Mucosa of descending colon (tissue), 3 donors: ENCODE measurements at regions not wholly inside any gene's neighbourhood (a gene's known extent, or its start where the extent isn't known, plus 50 kb on each side); places are given as distances from the start of the nearest gene placed in this dataset.

Experiments
- ATAC-seq: fragments of 200-7000 bp; cut with Tn5 transposase; one replicate; pipeline ENCODE4 v1.9.1; 2020; ENCODE audit warnings: mild to moderate bottlenecking, moderate library complexity
- DNase-seq, 3 donors: peaks; one replicate each; pipeline ENCODE4 v3.0.0-alpha.2; 2020
- H3K36me3 ChIP-seq: fragments of 200-600 bp; one replicate; pipeline ENCODE4 v1.8.0; 2021; ENCODE audit warnings: low read depth, mild to moderate bottlenecking
- H3K4me1 ChIP-seq: fragments of 200-600 bp; one replicate; pipeline ENCODE4 v1.8.0; 2021; ENCODE audit warnings: low read depth, mild to moderate bottlenecking
- H3K4me3 ChIP-seq: fragments of 200-600 bp; one replicate; pipeline ENCODE4 v1.8.0; 2021; ENCODE audit warnings: mild to moderate bottlenecking
- H3K9me3 ChIP-seq: fragments of 200-600 bp; one replicate; pipeline ENCODE4 v1.8.0; 2021; ENCODE audit warnings: mild to moderate bottlenecking
- CTCF ChIP-seq: fragments of 200-600 bp; IDR thresholded peaks from one replicate; pipeline ENCODE4 v1.8.0; 2022; ENCODE audit warnings: antibody characterized with exemption, mild to moderate bottlenecking
- intact Hi-C, 2 donors: fragments of 100-400 bp; cut with DNase I in 1 of 2; cut with micrococcal nuclease in 1 of 2; formaldehyde crosslinking; loops; one replicate each; pipeline versions ENCODE4 v1.11.0 to v1.11.1; 2022; cut with DNase I, micrococcal nuclease
- donor health status: DM: no; HTN: no; CAD: no; lungs with moderate emphysema.
- donor health status: DM: no; HTN: no; CAD: no.
- donor health status: DM: no; HTN: yes; CAD: no.

DNA sequence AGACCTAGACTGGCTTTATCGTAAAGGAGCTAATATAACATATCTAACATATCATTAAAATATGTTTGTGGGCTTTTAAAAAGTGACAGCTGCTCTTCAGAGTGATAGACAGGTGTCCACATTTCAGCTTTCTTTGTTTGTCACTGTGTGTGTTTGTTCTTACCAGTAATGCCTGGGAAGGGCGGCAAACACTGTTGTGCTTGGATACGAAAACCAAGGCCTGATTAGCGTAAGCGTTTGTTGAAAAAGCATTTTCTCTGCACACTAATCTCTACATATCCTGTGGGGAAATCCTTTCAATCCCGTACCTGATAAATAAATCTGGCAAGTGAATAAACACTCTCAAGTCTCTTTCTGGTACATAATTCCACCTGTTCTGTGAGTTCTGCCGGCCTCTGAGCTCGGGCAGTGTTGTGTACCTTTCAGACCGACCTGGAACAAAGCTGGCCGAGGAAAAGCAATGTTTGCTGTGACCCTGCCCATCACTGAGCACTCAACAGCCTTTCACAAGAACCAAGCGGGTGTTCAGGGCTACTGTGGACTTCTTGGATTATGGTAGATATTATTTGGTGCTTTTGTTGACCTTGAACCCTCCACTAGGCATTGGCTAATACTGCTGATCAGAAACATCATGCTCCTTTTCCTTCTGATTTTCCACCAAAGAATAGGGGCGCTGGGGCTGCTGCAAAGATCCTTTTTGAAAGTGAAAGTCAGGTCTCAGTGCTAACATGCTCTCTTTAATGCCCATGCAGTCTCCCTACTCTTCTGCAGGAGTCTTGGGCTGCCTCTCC, 100.4 kb downstream of the CD83 start:
- TF ChIP-seq CTCF: no peak
- no peaks in the 10 kb centered on the region for H3K36me3 ChIP-seq
- H3K4me1 ChIP-seq: no peaks in the 10 kb centered on the region
- H3K4me3 ChIP-seq: no peak overlapping the region
- no peaks in the 10 kb centered on the region for H3K9me3 ChIP-seq
- intact Hi-C loops: no loop called here
- ATAC-seq (peak; percentile 87), DNase-seq (peak in 2 of 3 donors; percentile 34 to 35)

GRCh38 chr6:14218519-14218800, 100.9 kb downstream of the CD83 start:
- Histone ChIP-seq H3K36me3 (no peaks in the 10 kb centered on the region), H3K9me3 (no peaks in the 10 kb centered on the region), H3K4me1 (no peaks in the 10 kb centered on the region), H3K4me3 (no peak overlapping the region)
- no peak for TF ChIP-seq CTCF
- DNase-seq (no peak), ATAC-seq (no peak)
- intact Hi-C loops: no loop called here

GRCh38 chr6:14221564-14222279, 104.2 kb downstream of the CD83 start:
- intact Hi-C loops: no loop called here
- Histone ChIP-seq H3K9me3 (no peaks in the 10 kb centered on the region), H3K4me1 (no peaks in the 10 kb centered on the region), H3K36me3 (no peaks in the 10 kb centered on the region), H3K4me3 (no peak overlapping the region)
- ATAC-seq (no peak), DNase-seq (no peak)
- no peak for TF ChIP-seq CTCF

GRCh38 chr6:14222956-14223355, 105.4 kb downstream of the CD83 start:
- Histone ChIP-seq H3K9me3 (no peaks in the 10 kb centered on the region), H3K4me3 (no peak overlapping the region), H3K36me3 (no peaks in the 10 kb centered on the region), H3K4me1 (no peaks in the 10 kb centered on the region)
- no peak for DNase-seq
- ATAC-seq: no peak
- intact Hi-C loops: no loop called here
- TF ChIP-seq CTCF: no peak

DNA sequence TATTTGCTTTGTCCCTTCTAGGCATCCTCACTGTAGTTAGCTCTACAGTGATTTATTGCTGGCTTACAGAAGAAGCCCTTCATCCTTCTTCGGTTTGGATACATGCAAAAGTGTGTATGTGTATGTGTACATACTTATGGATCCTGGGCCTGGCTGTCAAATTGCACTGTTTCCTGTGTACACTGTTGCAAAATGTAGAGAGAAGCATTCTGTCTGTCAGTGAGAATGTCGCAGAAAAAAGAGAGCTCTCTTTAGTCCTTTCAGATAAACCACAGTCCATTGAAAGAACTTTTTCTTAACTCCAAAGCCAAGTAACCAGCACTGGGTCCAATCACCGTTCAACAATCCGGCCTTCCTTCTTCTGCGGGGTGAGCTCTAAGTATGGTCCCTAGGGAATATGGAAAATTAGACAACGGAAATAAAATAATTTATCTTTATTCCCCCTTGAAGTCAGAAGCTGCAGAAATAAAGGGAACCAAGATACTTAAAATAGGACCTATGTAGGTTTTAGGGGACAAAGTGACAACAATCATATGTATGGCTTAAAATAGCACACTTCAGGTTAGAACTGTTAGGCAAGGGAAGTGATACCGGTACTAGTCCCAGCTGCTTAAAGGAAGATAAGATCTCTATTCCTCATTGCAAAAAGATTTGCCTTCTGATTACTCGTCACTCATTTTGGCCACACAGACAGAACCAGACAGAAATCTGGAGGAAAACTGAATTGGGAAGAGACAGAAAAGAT, 107.0 kb downstream of the CD83 start:
- H3K4me1 ChIP-seq: no peaks in the 10 kb centered on the region
- no peaks in the 10 kb centered on the region for H3K9me3 ChIP-seq
- ATAC-seq (no peak), DNase-seq (no peak)
- H3K4me3 ChIP-seq: no peak overlapping the region
- H3K36me3 ChIP-seq: no peaks in the 10 kb centered on the region
- no peak for TF ChIP-seq CTCF
- intact Hi-C loops: no loop called here
